ENCODE measurements at regions not wholly inside any gene's neighbourhood (a gene's known extent, or its start where the extent isn't known, plus 50 kb on each side); places are given as distances from the start of the nearest gene placed in this dataset.
"Not testable (repeated sequence)": the region's sequence is repeated elsewhere in the genome, so short reads cannot be mapped to it uniquely, and the experiment has no call there.

DNA sequence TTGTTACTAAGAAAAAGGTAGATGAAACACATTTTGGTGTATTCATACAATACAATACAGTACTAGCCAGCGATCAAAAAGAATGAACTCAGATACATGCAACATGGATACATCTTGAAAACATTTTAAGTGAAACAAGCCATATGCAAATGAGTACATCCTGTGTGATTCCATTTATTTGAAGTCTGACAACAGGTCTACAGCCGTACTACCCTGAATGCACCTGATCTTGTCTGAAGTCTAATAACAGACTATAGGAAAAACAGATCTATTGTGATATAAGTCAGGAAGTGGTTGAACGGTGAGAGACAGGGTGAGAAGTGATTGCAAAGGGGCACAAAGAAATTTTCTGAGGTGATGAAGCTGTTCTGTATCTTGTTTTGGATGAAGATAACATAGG, 146.9 kb downstream of the NBPF8 start:
- TF ChIP-seq, protein P1, sequence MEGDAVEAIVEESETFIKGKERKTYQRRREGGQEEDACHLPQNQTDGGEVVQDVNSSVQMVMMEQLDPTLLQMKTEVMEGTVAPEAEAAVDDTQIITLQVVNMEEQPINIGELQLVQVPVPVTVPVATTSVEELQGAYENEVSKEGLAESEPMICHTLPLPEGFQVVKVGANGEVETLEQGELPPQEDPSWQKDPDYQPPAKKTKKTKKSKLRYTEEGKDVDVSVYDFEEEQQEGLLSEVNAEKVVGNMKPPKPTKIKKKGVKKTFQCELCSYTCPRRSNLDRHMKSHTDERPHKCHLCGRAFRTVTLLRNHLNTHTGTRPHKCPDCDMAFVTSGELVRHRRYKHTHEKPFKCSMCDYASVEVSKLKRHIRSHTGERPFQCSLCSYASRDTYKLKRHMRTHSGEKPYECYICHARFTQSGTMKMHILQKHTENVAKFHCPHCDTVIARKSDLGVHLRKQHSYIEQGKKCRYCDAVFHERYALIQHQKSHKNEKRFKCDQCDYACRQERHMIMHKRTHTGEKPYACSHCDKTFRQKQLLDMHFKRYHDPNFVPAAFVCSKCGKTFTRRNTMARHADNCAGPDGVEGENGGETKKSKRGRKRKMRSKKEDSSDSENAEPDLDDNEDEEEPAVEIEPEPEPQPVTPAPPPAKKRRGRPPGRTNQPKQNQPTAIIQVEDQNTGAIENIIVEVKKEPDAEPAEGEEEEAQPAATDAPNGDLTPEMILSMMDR (IDR thresholded peaks at IDR 0.05; ENCODE audit: insufficient read depth, low read length, poor library complexity, severe bottlenecking), result not testable (repeated sequence)
- not testable (repeated sequence) for TF ChIP-seq EZH2phosphoT487 (conservative IDR thresholded peaks at IDR 0.05; ENCODE audit: low read length)

All from SU-DHL-6 (cell line).